ENCODE measurements at regions not wholly inside any gene's neighbourhood (a gene's known extent, or its start where the extent isn't known, plus 50 kb on each side); places are given as distances from the start of the nearest gene placed in this dataset.

GRCh38 chr10:25820874-25821273 lies 113.2 kb upstream of the MYO3A start:
- TF ChIP-seq EZH2phosphoT487 (IDR thresholded peaks at IDR 0.05; ENCODE audit: low read depth, severe bottlenecking, unreplicated experiment) = no peak
- no peak for TF ChIP-seq CTCF (IDR thresholded peaks at IDR 0.05; ENCODE audit: poor library complexity)
- TF ChIP-seq EZH2 (IDR thresholded peaks at IDR 0.05; ENCODE audit: borderline replicate concordance) = no peak

Data from hepatocyte (in vitro differentiated cells).